Calu3 (cell line): ENCODE measurements at regions not wholly inside any gene's neighbourhood (a gene's known extent, or its start where the extent isn't known, plus 50 kb on each side); places are given as distances from the start of the nearest gene placed in this dataset.

Experiments used
- BruUV-seq: library from RNA; stranded (reverse); fragments of 400-500 nt; replicated peaks from 2 replicates; lab custom pipeline; 2021; lab: Mats Ljungman, UMichigan
- CTCF ChIA-PET: fragments of 300-600 bp; sonication (Branson Sonifier 250); formaldehyde crosslinking; loops from one replicate; lab custom pipeline; 2022; ENCODE audit warnings: antibody characterized with exemption; lab: Charles Lee
- DNase-seq: peaks from one replicate; pipeline ENCODE4 v3.0.0; 2022
- H3K27ac Mint-ChIP-seq: one replicate; pipeline ENCODE4 v1.8.0; 2022; ENCODE audit warnings: mixed read lengths; ENCODE audit not compliant: unreplicated experiment
- H3K27me3 Mint-ChIP-seq: one replicate; pipeline ENCODE4 v1.8.0; 2022; ENCODE audit warnings: mixed read lengths; ENCODE audit not compliant: unreplicated experiment
- H3K36me3 Mint-ChIP-seq: one replicate; pipeline ENCODE4 v1.8.0; 2022; ENCODE audit warnings: mild to moderate bottlenecking, moderate library complexity, mixed read lengths; ENCODE audit not compliant: insufficient read depth, unreplicated experiment
- H3K4me1 Mint-ChIP-seq: one replicate; pipeline ENCODE4 v1.8.0; 2022; ENCODE audit warnings: mild to moderate bottlenecking, low read depth, mixed read lengths; ENCODE audit not compliant: unreplicated experiment
- H3K4me3 Mint-ChIP-seq: one replicate; pipeline ENCODE4 v1.8.0; 2022; ENCODE audit warnings: mild to moderate bottlenecking, low read depth, moderate library complexity, mixed read lengths; ENCODE audit not compliant: unreplicated experiment
- H3K9me3 Mint-ChIP-seq: one replicate; pipeline ENCODE4 v1.8.0; 2022; ENCODE audit warnings: low read depth, mixed read lengths; ENCODE audit not compliant: unreplicated experiment
- CTCF ChIP-seq: fragments of 200-600 bp; IDR thresholded peaks from one replicate; pipeline ENCODE4 v1.8.0; 2022; ENCODE audit warnings: antibody characterized with exemption; ENCODE audit not compliant: unreplicated experiment
- intact Hi-C: fragments of 100-400 bp; cut with micrococcal nuclease; formaldehyde crosslinking; loops from one replicate; pipeline ENCODE4 v1.10.0; 2022; ENCODE audit not compliant: unreplicated experiment

DNA sequence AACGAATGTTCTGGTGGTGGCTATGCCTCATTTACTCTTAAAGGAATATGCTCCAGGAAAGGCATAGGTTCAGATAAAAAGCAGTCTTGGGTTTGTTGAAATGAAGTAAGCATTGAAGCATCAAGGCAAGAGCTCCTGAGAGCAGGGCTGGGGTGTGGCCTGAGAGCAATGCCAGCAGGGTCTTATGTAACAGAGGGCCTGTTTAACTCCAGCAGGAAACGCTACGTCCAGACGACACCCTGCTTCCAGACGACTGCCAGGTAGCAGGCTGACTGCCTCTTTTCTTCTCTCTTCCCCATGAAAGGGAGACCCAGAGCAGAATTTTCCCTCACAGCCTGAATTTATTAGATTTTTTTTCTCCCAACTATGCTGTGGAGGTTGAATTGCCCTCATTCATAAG lies 127.2 kb upstream of the SLC5A12 start:
- H3K27me3 Mint-ChIP-seq: no peaks in the 10 kb centered on the region
- no peaks in the 10 kb centered on the region for H3K36me3 Mint-ChIP-seq
- intact Hi-C loops: no loop called here
- no peak overlapping the region for H3K27ac Mint-ChIP-seq
- peaks cover 2% of the 10 kb centered on the region for H3K9me3 Mint-ChIP-seq
- no peak for DNase-seq
- TF ChIP-seq CTCF: no peak
- H3K4me3 Mint-ChIP-seq: no peak overlapping the region
- CTCF ChIA-PET: interaction anchor here (0.7 kb wide), 1 partner anchor 384 kb away, joined by 7 read pairs; no protein-coding TSS in a partner anchor
- H3K4me1 Mint-ChIP-seq: no peaks in the 10 kb centered on the region
- no TSS peak for BruUV-seq

DNA sequence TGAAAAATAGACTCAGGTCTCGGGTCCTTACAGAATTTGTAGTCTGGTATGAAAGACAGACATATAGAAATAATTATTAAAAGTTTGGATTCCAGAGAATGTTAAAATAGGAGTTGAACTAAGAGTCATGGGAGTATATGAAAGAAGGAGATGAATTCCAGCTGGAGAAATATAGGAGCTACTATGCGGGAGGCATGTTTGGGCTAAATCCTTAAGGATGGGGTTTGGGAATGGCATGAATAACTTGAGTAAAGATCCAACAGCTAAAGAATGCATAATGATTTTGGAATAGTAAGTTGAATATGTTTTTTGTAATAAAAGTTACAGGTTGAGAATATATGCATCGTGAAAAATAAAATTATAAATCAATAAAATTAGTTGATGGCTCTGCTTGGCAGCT lies 129.4 kb upstream of the SLC5A12 start:
- intact Hi-C loops: no loop called here
- Mint-ChIP-seq H3K36me3 (no peaks in the 10 kb centered on the region), H3K27ac (no peak overlapping the region), H3K27me3 (no peaks in the 10 kb centered on the region), H3K4me1 (no peaks in the 10 kb centered on the region), H3K4me3 (no peak overlapping the region), H3K9me3 (peaks cover 2% of the 10 kb centered on the region)
- DNase-seq: no peak
- BruUV-seq: no TSS peak
- CTCF ChIA-PET: no interaction called here
- no peak for TF ChIP-seq CTCF

DNA sequence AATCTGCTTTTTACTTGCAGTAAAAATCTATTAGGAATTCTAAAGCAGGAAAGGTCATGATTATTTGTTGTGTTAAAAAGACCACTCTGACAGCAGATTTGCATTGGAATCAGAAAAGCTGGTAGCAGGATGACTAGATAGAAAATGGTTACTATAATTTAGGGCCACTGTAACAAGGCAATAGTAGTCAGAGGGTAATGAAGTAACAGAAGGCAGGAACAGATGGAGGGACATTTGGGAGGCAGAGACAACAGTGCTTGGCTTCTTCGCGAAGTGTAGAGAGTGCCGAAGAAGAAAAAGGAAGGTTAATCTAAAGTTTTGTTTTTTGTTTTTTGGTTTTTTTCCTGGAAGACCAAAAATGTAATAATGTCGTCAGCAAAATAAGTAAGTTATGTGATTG lies 129.8 kb upstream of the SLC5A12 start:
- H3K27me3 Mint-ChIP-seq: no peaks in the 10 kb centered on the region
- CTCF ChIA-PET: no interaction called here
- intact Hi-C loops: no loop called here
- H3K4me1 Mint-ChIP-seq: no peaks in the 10 kb centered on the region
- DNase-seq: no peak
- no TSS peak for BruUV-seq
- no peak overlapping the region for H3K27ac Mint-ChIP-seq
- TF ChIP-seq CTCF: no peak
- no peak overlapping the region for H3K4me3 Mint-ChIP-seq
- H3K36me3 Mint-ChIP-seq: no peaks in the 10 kb centered on the region
- peaks cover 2% of the 10 kb centered on the region for H3K9me3 Mint-ChIP-seq

- no peaks in the 10 kb centered on the region for H3K36me3 Mint-ChIP-seq
- no peak for TF ChIP-seq CTCF
- no peak for DNase-seq
- BruUV-seq: no TSS peak
- H3K4me1 Mint-ChIP-seq: no peaks in the 10 kb centered on the region
- H3K4me3 Mint-ChIP-seq: no peak overlapping the region
- H3K27me3 Mint-ChIP-seq: no peaks in the 10 kb centered on the region
- peaks cover 2% of the 10 kb centered on the region for H3K9me3 Mint-ChIP-seq
- CTCF ChIA-PET: no interaction called here
- no peak overlapping the region for H3K27ac Mint-ChIP-seq
- intact Hi-C loops: no loop called here
Observed at GRCh38 chr11:26858098-26858497, 135.8 kb upstream of the FIBIN start.
